ENCODE measurements at regions not wholly inside any gene's neighbourhood (a gene's known extent, or its start where the extent isn't known, plus 50 kb on each side); places are given as distances from the start of the nearest gene placed in this dataset.

- TF ChIP-seq CTCF (IDR thresholded peaks at IDR 0.05 in 4 of 5, conservative IDR thresholded peaks at IDR 0.05 in 1 of 5) (no peak), POLR2A (IDR thresholded peaks at IDR 0.05) (no peak)
These were observed 374.1 kb downstream of the CD109 start for GRCh38 chr6:74070091-74070490.
